ENCODE measurements at regions not wholly inside any gene's neighbourhood (a gene's known extent, or its start where the extent isn't known, plus 50 kb on each side); places are given as distances from the start of the nearest gene placed in this dataset.

- POLR2A ChIA-PET (ENCODE audit: unreplicated experiment) = no interaction called here
- TF ChIP-seq EZH2 (IDR thresholded peaks at IDR 0.05; ENCODE audit: low read length, unreplicated experiment) (no peak), EZH2phosphoT487 (IDR thresholded peaks at IDR 0.05; ENCODE audit: borderline replicate concordance, low read length) (no peak), CTCF (conservative IDR thresholded peaks at IDR 0.05; ENCODE audit: low read depth, low read length) (no peak)
- Histone ChIP-seq H3F3A (ENCODE audit: low read length, unreplicated experiment) (no peaks in the 10 kb centered on the region), H3K4me2 (ENCODE audit: low read length) (no peak overlapping the region), H2AFZ (ENCODE audit: low read length) (no peak overlapping the region), H3K36me3 (ENCODE audit: low read depth, low read length) (no peaks in the 10 kb centered on the region), H3K27ac (ENCODE audit: low read length) (no peak overlapping the region), H3K27me3 (ENCODE audit: low read length) (peaks cover 12% of the 10 kb centered on the region; the same call in 1 of the 2 replicates), H3K4me3 (ENCODE audit: low read length) (no peak overlapping the region), H3K4me1 (ENCODE audit: insufficient read depth, low read length) (no peaks in the 10 kb centered on the region), H3K9ac (ENCODE audit: low read length) (no peak overlapping the region), H3K9me2 (replicated peaks; ENCODE audit: low read length) (no peaks in the 10 kb centered on the region), H4K20me1 (ENCODE audit: low read length) (no peaks in the 10 kb centered on the region), H3K79me2 (ENCODE audit: low read length) (no peaks in the 10 kb centered on the region), H3K9me3 (ENCODE audit: low read length) (no peaks in the 10 kb centered on the region)
- DNase-seq = no peak
- CTCF ChIA-PET = no interaction called here
- intact Hi-C loops (cut with micrococcal nuclease) = no loop called here
- ATAC-seq = no peak
- no TSS peak for BruUV-seq (replicated peaks)
These were observed 95.7 kb upstream of the NKX1-1 start for GRCh38 chr4:1501754-1502500.

GRCh38 chr4:1500966-1501753, 94.9 kb upstream of the NKX1-1 start:
- Histone ChIP-seq H3K4me2 (ENCODE audit: low read length) (no peak overlapping the region), H3K9me3 (ENCODE audit: low read length) (no peaks in the 10 kb centered on the region), H3K4me3 (ENCODE audit: low read length) (no peak overlapping the region), H3K9ac (ENCODE audit: low read length) (no peak overlapping the region), H3K27ac (ENCODE audit: low read length) (no peak overlapping the region), H2AFZ (ENCODE audit: low read length) (no peak overlapping the region), H3F3A (ENCODE audit: low read length, unreplicated experiment) (no peaks in the 10 kb centered on the region), H3K4me1 (ENCODE audit: insufficient read depth, low read length) (no peaks in the 10 kb centered on the region), H3K36me3 (ENCODE audit: low read depth, low read length) (no peaks in the 10 kb centered on the region), H3K79me2 (ENCODE audit: low read length) (no peaks in the 10 kb centered on the region), H3K9me2 (replicated peaks; ENCODE audit: low read length) (no peaks in the 10 kb centered on the region), H3K27me3 (ENCODE audit: low read length) (peaks cover 7% of the 10 kb centered on the region; the same call in 1 of the 2 replicates), H4K20me1 (ENCODE audit: low read length) (no peaks in the 10 kb centered on the region)
- ChIA-PET CTCF (no interaction called here), POLR2A (ENCODE audit: unreplicated experiment) (no interaction called here)
- ATAC-seq (no peak), DNase-seq (no peak)
- TF ChIP-seq EZH2 (IDR thresholded peaks at IDR 0.05; ENCODE audit: low read length, unreplicated experiment) (no peak), CTCF (conservative IDR thresholded peaks at IDR 0.05; ENCODE audit: low read depth, low read length) (no peak), EZH2phosphoT487 (IDR thresholded peaks at IDR 0.05; ENCODE audit: borderline replicate concordance, low read length) (no peak)
- intact Hi-C loops (cut with micrococcal nuclease) = no loop called here
- BruUV-seq (replicated peaks) = no TSS peak

All from PC-3 (cell line).